Activated naive CD8-positive, alpha-beta T cell treated with anti-CD3 and anti-CD28 coated beads, Interleukin-2, amount 10 ng/mL, durations not matched to agents 7 days and 5 days (primary cell): ENCODE measurements at regions not wholly inside any gene's neighbourhood (a gene's known extent, or its start where the extent isn't known, plus 50 kb on each side); places are given as distances from the start of the nearest gene placed in this dataset.

Source experiments
- ATAC-seq: fragments of 150-1000 bp; cut with Tn5 transposase; one replicate; pipeline ENCODE4 v1.10.0; 2021; ENCODE audit warnings: low read depth, moderate library complexity
- POLR2A ChIA-PET: fragments of 350-600 bp; sonication (Branson Sonifier 250); formaldehyde crosslinking; loops from one replicate; lab custom pipeline; 2021; ENCODE audit warnings: antibody characterized with exemption; lab: Charles Lee
- DNase-seq: peaks from one replicate; pipeline ENCODE4 v3.0.0; 2021
- H3K27ac Mint-ChIP-seq: one replicate; pipeline ENCODE4 v1.8.0; 2022; ENCODE audit warnings: mild to moderate bottlenecking, mixed read lengths
- H3K27me3 Mint-ChIP-seq: one replicate; pipeline ENCODE4 v1.8.0; 2022; ENCODE audit warnings: mild to moderate bottlenecking, moderate library complexity, mixed read lengths
- H3K36me3 Mint-ChIP-seq: one replicate; pipeline ENCODE4 v1.8.0; 2021; ENCODE audit warnings: mild to moderate bottlenecking, mixed read lengths
- H3K4me1 Mint-ChIP-seq: one replicate; pipeline ENCODE4 v1.8.0; 2021; ENCODE audit warnings: mixed read lengths
- H3K4me3 Mint-ChIP-seq: one replicate; pipeline ENCODE4 v1.8.0; 2022; ENCODE audit warnings: mild to moderate bottlenecking, moderate library complexity, mixed read lengths
- H3K9me3 Mint-ChIP-seq: one replicate; pipeline ENCODE4 v1.8.0; 2021; ENCODE audit warnings: mixed read lengths

DNA sequence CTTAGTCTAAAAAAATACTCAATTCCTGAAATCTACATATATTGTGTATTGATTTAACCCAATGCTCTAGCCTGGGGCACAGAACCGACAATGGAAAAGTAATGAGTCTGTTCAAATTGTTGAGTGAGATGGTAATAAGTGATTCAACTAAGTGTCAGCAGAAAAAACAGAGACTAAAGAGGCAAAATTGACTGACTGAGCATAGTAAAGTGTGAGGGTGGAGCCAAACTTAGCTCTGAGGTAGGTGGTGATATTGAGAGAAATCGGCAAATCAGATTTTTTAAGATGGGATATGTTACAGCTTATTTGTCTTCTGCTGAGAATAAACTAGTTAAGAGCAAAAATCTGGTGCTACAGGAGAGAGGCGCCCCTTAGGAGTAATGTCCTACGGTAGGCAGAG lies 764.0 kb upstream of the LRRN3 start:
- Mint-ChIP-seq H3K36me3 (no peaks in the 10 kb centered on the region), H3K9me3 (no peaks in the 10 kb centered on the region), H3K27ac (no peak overlapping the region), H3K4me3 (no peak overlapping the region), H3K4me1 (no peaks in the 10 kb centered on the region), H3K27me3 (peaks cover 2% of the 10 kb centered on the region)
- DNase-seq (no peak), ATAC-seq (no peak)
- POLR2A ChIA-PET = no interaction called here

DNA sequence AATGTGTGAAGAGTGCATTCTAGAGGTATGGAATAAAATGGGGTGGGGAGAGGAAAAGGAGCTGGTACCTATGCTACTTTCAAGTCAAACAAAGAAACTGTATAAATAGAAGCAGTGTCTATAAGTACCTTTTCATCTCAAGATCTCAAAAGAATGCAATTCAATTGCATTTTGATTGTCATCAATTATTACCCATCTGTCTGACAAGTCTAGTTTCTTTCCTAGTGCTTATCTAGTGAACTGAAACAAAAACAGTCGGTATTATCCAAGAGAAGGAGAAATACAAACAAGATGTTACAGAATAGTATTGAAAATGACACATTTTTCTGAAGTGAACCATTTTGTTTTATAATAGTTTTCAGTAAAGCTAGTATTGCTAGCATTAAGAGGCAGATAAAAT lies 754.5 kb upstream of the LRRN3 start:
- H3K27me3 Mint-ChIP-seq = no peaks in the 10 kb centered on the region
- POLR2A ChIA-PET = no interaction called here
- H3K9me3 Mint-ChIP-seq = no peaks in the 10 kb centered on the region
- no peak overlapping the region for H3K4me3 Mint-ChIP-seq
- no peak overlapping the region for H3K27ac Mint-ChIP-seq
- DNase-seq = no peak
- ATAC-seq = no peak
- H3K4me1 Mint-ChIP-seq = no peaks in the 10 kb centered on the region
- H3K36me3 Mint-ChIP-seq = no peaks in the 10 kb centered on the region

DNA sequence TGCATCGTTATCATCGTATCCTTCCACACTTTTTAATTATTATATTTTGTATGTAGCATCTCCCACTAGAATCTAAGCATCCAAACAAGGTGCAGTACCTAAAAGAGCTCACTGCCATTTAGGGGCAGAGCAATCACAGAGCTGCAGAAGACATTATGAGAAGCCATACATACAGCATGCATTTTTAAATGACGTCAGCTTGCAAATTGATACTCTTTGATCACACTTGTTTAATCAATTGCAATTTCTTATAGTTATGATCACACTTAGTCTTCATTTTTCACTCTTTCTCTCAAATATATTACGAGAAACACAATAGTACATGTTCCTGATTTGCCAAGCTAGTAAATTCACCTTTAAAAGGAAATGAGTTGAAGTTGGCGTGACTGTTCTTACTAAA lies 753.3 kb upstream of the LRRN3 start:
- Mint-ChIP-seq H3K4me3 (no peak overlapping the region), H3K27ac (no peak overlapping the region), H3K27me3 (no peaks in the 10 kb centered on the region), H3K36me3 (no peaks in the 10 kb centered on the region), H3K9me3 (no peaks in the 10 kb centered on the region), H3K4me1 (no peaks in the 10 kb centered on the region)
- no peak for DNase-seq
- POLR2A ChIA-PET = no interaction called here
- ATAC-seq = no peak

DNA sequence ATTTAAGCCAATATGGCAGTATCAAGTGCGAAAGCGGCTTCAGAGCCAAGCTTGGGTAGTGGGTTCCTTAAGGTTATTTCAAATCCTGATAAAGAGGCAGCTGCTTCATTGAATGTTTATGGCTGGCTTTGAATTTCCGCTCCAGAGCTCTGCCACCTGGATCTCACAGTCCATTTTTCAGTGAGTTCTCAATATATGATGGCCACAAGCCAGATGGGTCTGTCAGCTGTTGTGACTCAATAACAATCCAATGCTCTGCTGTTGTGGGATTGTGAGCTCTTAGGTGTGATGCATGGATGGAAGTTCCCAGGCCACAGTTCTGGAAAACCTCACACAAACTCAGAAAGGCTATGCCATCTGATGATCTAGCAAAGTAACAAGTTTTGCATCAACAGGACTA lies 743.8 kb upstream of the LRRN3 start:
- H3K4me1 Mint-ChIP-seq = no peaks in the 10 kb centered on the region
- no peak for DNase-seq
- H3K27ac Mint-ChIP-seq = no peak overlapping the region
- H3K9me3 Mint-ChIP-seq = peaks cover 2% of the 10 kb centered on the region
- H3K4me3 Mint-ChIP-seq = no peak overlapping the region
- H3K27me3 Mint-ChIP-seq = no peaks in the 10 kb centered on the region
- no peak for ATAC-seq
- POLR2A ChIA-PET = no interaction called here
- no peaks in the 10 kb centered on the region for H3K36me3 Mint-ChIP-seq

DNA sequence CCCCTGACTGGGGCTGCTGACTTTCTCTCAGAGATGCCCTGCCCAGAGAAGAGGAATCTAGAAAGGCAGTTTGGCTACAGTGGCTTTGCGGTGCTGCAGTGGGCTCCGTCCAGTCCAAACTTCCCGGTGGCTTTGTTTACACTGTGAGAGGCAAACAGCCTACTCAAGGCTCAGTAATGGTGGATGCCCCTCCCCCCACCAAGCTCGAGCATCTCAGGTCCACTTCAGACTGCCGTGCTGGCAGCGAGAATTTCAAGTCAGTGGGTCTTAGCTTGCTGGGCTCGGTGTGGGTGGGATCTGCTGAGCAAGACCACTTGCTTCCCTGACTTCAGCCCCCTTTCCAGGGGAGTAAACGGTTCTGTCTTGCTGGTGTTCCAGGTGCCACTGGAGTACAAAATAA lies 734.5 kb upstream of the LRRN3 start:
- Mint-ChIP-seq H3K4me1 (no peaks in the 10 kb centered on the region), H3K4me3 (no peak overlapping the region), H3K36me3 (no peaks in the 10 kb centered on the region), H3K27me3 (no peaks in the 10 kb centered on the region), H3K27ac (no peak overlapping the region), H3K9me3 (peaks cover 13% of the 10 kb centered on the region)
- ATAC-seq (no peak), DNase-seq (no peak)
- POLR2A ChIA-PET = no interaction called here

DNA sequence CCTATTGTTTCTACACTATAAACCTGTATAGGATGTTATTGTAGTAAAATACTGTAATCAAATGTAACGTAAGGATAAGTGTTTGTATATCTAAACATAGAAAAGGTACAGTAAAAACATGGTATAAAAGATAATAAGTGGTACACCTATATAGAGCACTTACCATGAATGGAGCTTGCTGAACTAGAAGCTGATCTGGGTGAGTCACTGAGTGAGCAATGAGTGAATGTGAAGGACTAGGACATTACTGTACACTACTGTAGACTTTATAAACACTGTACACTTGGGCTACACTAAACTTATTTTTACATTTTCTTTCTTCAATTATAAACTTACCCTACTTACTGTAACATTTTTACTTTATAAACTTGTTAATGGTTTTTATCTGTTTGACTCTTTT lies 732.9 kb upstream of the LRRN3 start:
- H3K27me3 Mint-ChIP-seq = no peaks in the 10 kb centered on the region
- no peak overlapping the region for H3K4me3 Mint-ChIP-seq
- no peak for ATAC-seq
- H3K36me3 Mint-ChIP-seq = no peaks in the 10 kb centered on the region
- H3K4me1 Mint-ChIP-seq = no peaks in the 10 kb centered on the region
- POLR2A ChIA-PET = no interaction called here
- H3K27ac Mint-ChIP-seq = no peak overlapping the region
- DNase-seq = no peak
- H3K9me3 Mint-ChIP-seq = peaks cover 7% of the 10 kb centered on the region

DNA sequence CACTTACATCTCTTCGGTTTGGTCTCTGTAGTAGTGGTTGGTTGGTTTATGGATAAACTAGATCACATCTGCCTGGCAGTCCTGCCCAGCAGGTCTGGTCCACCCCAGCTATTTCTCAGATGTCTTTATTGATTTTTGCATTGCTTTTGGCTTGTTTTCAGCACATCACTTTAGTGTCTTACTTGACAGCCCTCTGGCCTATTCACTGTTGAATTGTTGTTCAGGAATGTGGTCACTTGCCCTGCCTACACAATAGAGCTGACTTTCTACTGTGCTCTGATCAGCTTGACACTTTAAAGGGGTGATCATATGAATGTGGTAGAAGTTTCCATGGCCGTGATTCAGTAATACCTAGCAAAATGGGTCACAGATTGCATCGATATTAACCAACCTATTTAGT lies 719.2 kb upstream of the LRRN3 start:
- Mint-ChIP-seq H3K27ac (no peak overlapping the region), H3K4me1 (no peaks in the 10 kb centered on the region), H3K4me3 (no peak overlapping the region), H3K9me3 (peaks cover 2% of the 10 kb centered on the region), H3K27me3 (no peaks in the 10 kb centered on the region), H3K36me3 (no peaks in the 10 kb centered on the region)
- POLR2A ChIA-PET = no interaction called here
- no peak for ATAC-seq
- DNase-seq = no peak

DNA sequence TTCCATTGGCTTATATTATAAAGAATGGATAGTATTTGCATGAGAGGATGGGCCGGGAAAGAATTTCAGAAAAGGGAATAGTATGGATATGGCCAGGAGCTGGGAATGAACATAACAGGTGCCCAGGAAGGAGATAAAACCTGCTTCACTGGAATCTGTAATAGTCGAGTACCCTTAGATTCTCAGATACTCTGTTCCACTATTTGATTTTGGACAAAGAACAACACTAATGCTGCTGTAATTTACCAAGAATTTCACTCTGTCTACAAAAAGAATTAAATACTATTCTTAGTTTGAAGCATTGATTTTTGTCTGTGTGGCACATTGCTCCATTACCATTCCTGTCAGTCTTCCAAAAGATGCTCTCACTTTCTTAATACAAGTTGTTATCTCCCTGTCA lies 718.2 kb upstream of the LRRN3 start:
- DNase-seq (no peak), ATAC-seq (no peak)
- POLR2A ChIA-PET = no interaction called here
- Mint-ChIP-seq H3K4me3 (no peak overlapping the region), H3K27ac (no peak overlapping the region), H3K9me3 (peaks cover 2% of the 10 kb centered on the region), H3K27me3 (no peaks in the 10 kb centered on the region), H3K36me3 (no peaks in the 10 kb centered on the region), H3K4me1 (no peaks in the 10 kb centered on the region)

DNA sequence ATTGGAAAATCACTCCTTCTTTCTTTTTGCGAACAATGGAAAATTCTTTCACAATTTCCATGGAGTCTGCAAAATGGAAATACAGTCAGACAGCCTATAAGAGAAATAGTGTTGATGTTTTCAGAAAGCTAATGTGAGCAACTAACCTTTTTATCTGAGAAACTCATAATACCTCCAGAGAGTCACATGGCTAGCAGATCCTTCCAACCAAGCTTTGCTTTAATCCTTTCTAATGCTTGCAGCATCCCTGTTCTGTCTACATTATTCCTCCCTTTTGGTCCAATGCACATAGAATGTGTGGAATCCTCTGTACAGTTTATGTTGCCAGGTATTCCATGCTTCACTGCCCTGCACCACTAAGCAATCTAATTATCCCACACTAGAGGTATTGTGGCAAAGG lies 717.5 kb upstream of the LRRN3 start:
- H3K4me1 Mint-ChIP-seq = no peaks in the 10 kb centered on the region
- H3K9me3 Mint-ChIP-seq = peaks cover 2% of the 10 kb centered on the region
- no peaks in the 10 kb centered on the region for H3K27me3 Mint-ChIP-seq
- no peak overlapping the region for H3K4me3 Mint-ChIP-seq
- POLR2A ChIA-PET = no interaction called here
- H3K36me3 Mint-ChIP-seq = no peaks in the 10 kb centered on the region
- no peak overlapping the region for H3K27ac Mint-ChIP-seq
- ATAC-seq (no peak), DNase-seq (no peak)

DNA sequence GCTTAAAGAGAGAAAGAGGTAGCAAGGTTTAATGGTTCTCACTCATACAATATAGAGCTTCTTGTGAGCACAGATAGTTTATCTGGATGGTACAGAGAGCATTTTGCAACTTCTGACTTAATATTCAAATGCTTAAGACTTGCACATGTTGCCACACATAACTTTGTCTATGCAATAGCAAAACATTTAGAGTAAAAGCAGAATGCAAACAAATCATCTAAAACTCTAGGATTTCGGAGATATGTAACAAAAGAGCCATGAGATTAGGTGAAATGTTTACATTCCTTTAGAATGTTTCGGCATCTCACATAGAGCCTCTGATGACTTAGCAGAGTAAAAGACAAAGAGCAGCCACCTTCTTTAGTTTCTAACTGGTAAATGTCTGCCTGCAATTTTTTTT lies 717.1 kb upstream of the LRRN3 start:
- H3K36me3 Mint-ChIP-seq = no peaks in the 10 kb centered on the region
- H3K4me1 Mint-ChIP-seq = no peaks in the 10 kb centered on the region
- POLR2A ChIA-PET = no interaction called here
- H3K9me3 Mint-ChIP-seq = peaks cover 2% of the 10 kb centered on the region
- H3K4me3 Mint-ChIP-seq = no peak overlapping the region
- DNase-seq (no peak), ATAC-seq (no peak)
- no peaks in the 10 kb centered on the region for H3K27me3 Mint-ChIP-seq
- no peak overlapping the region for H3K27ac Mint-ChIP-seq

DNA sequence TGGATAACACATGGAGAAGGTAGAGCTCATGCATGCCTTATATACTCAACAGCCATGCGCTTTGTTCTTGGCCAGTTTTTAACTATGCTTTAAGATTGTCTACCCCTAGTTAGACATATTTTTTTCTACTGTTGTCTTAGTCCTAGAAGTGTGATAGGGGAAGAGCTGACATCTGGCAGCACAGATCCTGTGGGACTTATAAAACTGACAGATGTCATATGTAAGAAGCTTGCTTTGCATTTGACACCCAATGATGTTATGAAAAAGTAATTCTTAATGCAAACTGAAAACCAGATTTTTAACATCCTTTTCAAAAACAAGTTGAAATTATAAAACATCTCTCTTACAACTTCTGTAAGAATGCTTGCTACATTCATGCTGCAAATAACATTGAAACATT lies 715.9 kb upstream of the LRRN3 start:
- peaks cover 2% of the 10 kb centered on the region for H3K9me3 Mint-ChIP-seq
- no peaks in the 10 kb centered on the region for H3K27me3 Mint-ChIP-seq
- H3K36me3 Mint-ChIP-seq = no peaks in the 10 kb centered on the region
- no peak overlapping the region for H3K27ac Mint-ChIP-seq
- POLR2A ChIA-PET = no interaction called here
- ATAC-seq (no peak), DNase-seq (no peak)
- H3K4me3 Mint-ChIP-seq = no peak overlapping the region
- H3K4me1 Mint-ChIP-seq = no peaks in the 10 kb centered on the region

DNA sequence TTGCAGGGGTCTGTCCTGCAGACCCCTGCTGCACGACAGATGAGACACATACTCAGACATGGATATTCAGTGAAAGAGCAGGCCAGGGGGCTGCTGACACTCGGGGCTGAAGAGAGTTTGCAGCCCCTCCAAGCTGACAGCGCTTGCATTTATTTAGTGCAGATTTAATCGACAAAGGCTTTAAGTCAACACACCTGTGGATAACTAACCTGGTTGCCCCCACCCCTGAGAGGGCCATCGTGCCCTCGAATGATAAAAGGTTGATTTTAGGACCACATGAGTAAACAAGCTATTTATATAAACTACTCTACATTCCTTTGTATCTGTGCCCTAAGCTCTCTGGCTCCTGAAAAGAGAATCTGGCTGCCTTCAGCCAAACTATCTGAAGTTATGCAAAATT lies 708.2 kb upstream of the LRRN3 start:
- Mint-ChIP-seq H3K27me3 (no peaks in the 10 kb centered on the region), H3K27ac (no peak overlapping the region), H3K4me1 (peaks cover 2% of the 10 kb centered on the region), H3K9me3 (no peaks in the 10 kb centered on the region), H3K36me3 (no peaks in the 10 kb centered on the region), H3K4me3 (no peak overlapping the region)
- ATAC-seq = no peak
- DNase-seq = no peak
- POLR2A ChIA-PET = no interaction called here

DNA sequence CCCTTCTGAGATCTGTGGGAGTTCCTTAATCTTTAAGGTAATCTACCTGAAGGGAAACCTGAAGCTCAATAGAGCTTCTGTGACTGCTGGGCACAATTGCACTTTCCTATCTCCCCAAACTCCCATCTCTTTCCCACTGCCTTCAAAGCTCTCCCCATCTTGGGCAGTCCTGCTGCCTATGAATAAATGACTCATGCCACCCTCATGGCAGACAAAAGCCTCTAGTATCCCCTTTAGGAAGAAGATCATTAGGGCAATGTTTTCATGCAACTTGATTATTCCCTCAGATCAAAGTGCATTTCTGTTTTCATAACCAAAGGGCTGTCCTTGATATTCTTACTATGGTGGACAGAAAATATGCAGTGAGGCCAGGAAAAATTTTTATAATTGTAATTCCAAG lies 704.9 kb upstream of the LRRN3 start:
- POLR2A ChIA-PET = no interaction called here
- no peaks in the 10 kb centered on the region for H3K27me3 Mint-ChIP-seq

DNA sequence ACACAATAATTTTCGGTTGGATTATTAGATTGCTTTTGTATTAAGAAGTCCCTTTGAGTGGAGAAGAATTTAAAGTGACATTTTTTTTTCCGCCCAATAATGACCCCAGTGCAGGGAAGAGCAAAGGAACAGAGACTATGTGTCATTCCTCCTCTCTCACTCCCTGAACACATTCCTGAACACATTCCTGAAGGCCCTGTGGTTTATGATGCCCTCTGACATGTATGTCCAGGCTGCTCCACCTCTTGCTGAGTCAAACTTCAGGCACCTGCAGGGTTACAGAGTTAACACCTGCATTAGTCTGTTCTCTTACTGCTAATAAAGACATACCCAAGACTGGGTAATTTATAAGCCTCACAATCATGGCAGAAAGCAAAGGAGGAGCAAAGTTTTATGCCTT lies 704.0 kb upstream of the LRRN3 start:
- POLR2A ChIA-PET = no interaction called here
- Mint-ChIP-seq H3K9me3 (no peaks in the 10 kb centered on the region), H3K27me3 (no peaks in the 10 kb centered on the region), H3K27ac (no peak overlapping the region), H3K4me1 (peaks cover 2% of the 10 kb centered on the region), H3K4me3 (no peak overlapping the region), H3K36me3 (no peaks in the 10 kb centered on the region)
- DNase-seq = no peak
- ATAC-seq = no peak

More for the DNA sequence above, 704.9 kb upstream of the LRRN3 start:
- no peaks in the 10 kb centered on the region for H3K9me3 Mint-ChIP-seq
- no peak overlapping the region for H3K27ac Mint-ChIP-seq
- ATAC-seq = no peak
- H3K36me3 Mint-ChIP-seq = no peaks in the 10 kb centered on the region
- H3K4me1 Mint-ChIP-seq = peaks cover 2% of the 10 kb centered on the region
- no peak overlapping the region for H3K4me3 Mint-ChIP-seq
- DNase-seq = no peak

DNA sequence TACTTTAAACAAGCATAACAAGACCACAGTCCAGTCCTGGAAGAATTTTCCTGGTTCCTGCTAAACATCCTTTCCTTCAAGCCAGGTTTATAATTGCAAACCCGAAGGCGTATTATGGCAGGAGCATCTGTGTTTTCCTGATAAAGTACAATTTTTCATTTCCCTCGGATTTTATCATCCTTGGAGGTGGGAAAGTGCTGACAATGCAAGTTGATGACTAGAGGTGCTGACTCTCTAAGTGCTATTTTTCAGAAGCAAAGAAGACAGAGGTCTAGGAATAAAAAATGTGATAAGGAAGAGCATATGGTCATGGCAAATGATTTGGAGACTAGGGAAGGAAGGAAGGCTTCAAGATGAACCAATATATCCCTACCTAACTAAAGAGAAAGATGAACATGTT lies 703.2 kb upstream of the LRRN3 start:
- POLR2A ChIA-PET = no interaction called here
- H3K36me3 Mint-ChIP-seq = no peaks in the 10 kb centered on the region
- H3K4me1 Mint-ChIP-seq = peaks cover 2% of the 10 kb centered on the region
- no peak overlapping the region for H3K27ac Mint-ChIP-seq
- no peaks in the 10 kb centered on the region for H3K9me3 Mint-ChIP-seq
- no peaks in the 10 kb centered on the region for H3K27me3 Mint-ChIP-seq
- DNase-seq (no peak), ATAC-seq (no peak)
- H3K4me3 Mint-ChIP-seq = no peak overlapping the region
